HepG2 (cell line): ENCODE measurements at regions not wholly inside any gene's neighbourhood (a gene's known extent, or its start where the extent isn't known, plus 50 kb on each side); places are given as distances from the start of the nearest gene placed in this dataset.

ENCODE experiments used
- ATAC-seq: fragments of 200-7000 bp; cut with Tn5 transposase; 3 replicates; pipeline ENCODE4 v1.9.1; 2020; ENCODE audit warnings: mild to moderate bottlenecking, moderate library complexity
- BruUV-seq: library from RNA; stranded (reverse); fragments of 400-500 nt; replicated peaks from 2 replicates; lab custom pipeline; 2021; lab: Mats Ljungman, UMichigan
- CTCF ChIA-PET: fragments of 300-600 bp; formaldehyde crosslinking; extraction: SDS; loops from one replicate; lab custom pipeline; 2021; ENCODE audit warnings: low total read pairs, inconsistent platforms, low intra/inter-chr PET ratio; lab: Yijun Ruan, JAX
- POLR2A ChIA-PET: fragments of 350-600 bp; sonication (Branson Sonifier 250); formaldehyde crosslinking; loops from one replicate; lab custom pipeline; 2020; ENCODE audit warnings: antibody characterized with exemption, inconsistent platforms; lab: Yijun Ruan, JAX
- DNase-seq: peaks from one replicate; pipeline ENCODE4 v3.0.0-alpha.2; 2015; ENCODE audit warnings: low spot score
- FAIRE-seq: peaks from 3 replicates; lab custom pipeline; 2011; peaks lifted over from hg19 to GRCh38; lab: Jason Lieb, UNC
- H2AFZ ChIP-seq: one replicate; pipeline ENCODE4 v1.6.1; 2011; ENCODE audit warnings: low read length, inconsistent platforms
- H3K27ac ChIP-seq: fragments of 300-600 bp; 3 replicates; pipeline ENCODE4 v1.8.0; 2011; ENCODE audit warnings: mixed run types, mild to moderate bottlenecking, mixed read lengths, low read length, inconsistent platforms; ENCODE audit not compliant: insufficient read depth; ENCODE audit errors: extremely low read length
- H3K27me3 ChIP-seq, 2 experiments: fragments of 200-600 bp in 1 of 2; 2 replicates in 1 of 2; 3 replicates in 1 of 2; pipeline versions ENCODE4 v1.6.0 to v1.8.0; 2011; ENCODE audit warnings: low read length in 2 of 2, mild to moderate bottlenecking in 2 of 2, moderate library complexity in 2 of 2, inconsistent platforms in 1 of 2; ENCODE audit not compliant: insufficient read depth in 2 of 2, control insufficient read depth in 1 of 2
- H3K36me3 ChIP-seq, 2 experiments: fragments of 200-600 bp in 1 of 2; replicated peaks in 1 of 2; 2 replicates in 1 of 2; 3 replicates in 1 of 2; pipeline versions ENCODE4 v1.5.1 to v1.8.0; 2011; ENCODE audit warnings: low read length in 2 of 2, inconsistent platforms in 1 of 2; ENCODE audit not compliant: insufficient read depth in 2 of 2, control insufficient read depth in 1 of 2
- H3K4me1 ChIP-seq: 2 replicates; pipeline ENCODE4 v1.5.1; 2012; ENCODE audit warnings: low read length, inconsistent platforms; ENCODE audit not compliant: insufficient read depth
- H3K4me2 ChIP-seq: 2 replicates; pipeline ENCODE4 v1.6.0; 2011; ENCODE audit warnings: low read depth, low read length, inconsistent platforms
- H3K4me3 ChIP-seq, 3 experiments: fragments of 200-600 bp in 1 of 3; sonication (generic), shearing (Covaris generic) in 1 of 3; replicated peaks in 1 of 3; 2 replicates each; pipeline ENCODE4 v1.5.1; 2011 to 2016; ENCODE audit warnings: low read length in 3 of 3, inconsistent platforms in 2 of 3, low read depth in 2 of 3, mild to moderate bottlenecking in 2 of 3, control low read depth in 1 of 3, mixed read lengths in 1 of 3; ENCODE audit not compliant: insufficient read depth in 1 of 3
- H3K79me2 ChIP-seq: one replicate; pipeline ENCODE4 v1.6.1; 2011; ENCODE audit warnings: low read length, inconsistent platforms; ENCODE audit not compliant: insufficient read depth
- H3K9ac ChIP-seq: 2 replicates; pipeline ENCODE4 v1.6.0; 2011; ENCODE audit warnings: mild to moderate bottlenecking, low read depth, low read length, inconsistent platforms; ENCODE audit not compliant: insufficient read depth
- H3K9me3 ChIP-seq: 2 replicates; pipeline ENCODE4 v1.5.1; 2012; ENCODE audit warnings: mild to moderate bottlenecking, low read length
- H4K20me1 ChIP-seq: 2 replicates; pipeline ENCODE4 v1.6.0; 2011; ENCODE audit warnings: inconsistent platforms, mild to moderate bottlenecking, low read length, moderate library complexity; ENCODE audit not compliant: insufficient read depth
- ASH2L ChIP-seq: fragments of 300-600, 200-600 bp; sonication (generic); IDR thresholded peaks from 2 replicates; pipeline ENCODE4 v1.7.0; 2017; ENCODE audit warnings: low read depth, mild to moderate bottlenecking, moderate library complexity, mixed read lengths, low read length; ENCODE audit not compliant: insufficient read length
- CEBPB ChIP-seq: IDR thresholded peaks from 2 replicates; pipeline ENCODE4 v1.6.1; 2011; ENCODE audit warnings: low read depth, low read length, improper control_type of control experiment, borderline replicate concordance
- KMT2A ChIP-seq: sonication (generic); formaldehyde crosslinking; IDR thresholded peaks from 2 replicates; pipeline ENCODE4 v1.4.0; 2020; ENCODE audit warnings: missing genetic modification reagents
- MTA1 ChIP-seq: sonication (generic); formaldehyde crosslinking; IDR thresholded peaks from 2 replicates; pipeline ENCODE4 v1.4.0; 2020; ENCODE audit warnings: missing genetic modification reagents, mild to moderate bottlenecking, borderline replicate concordance
- PLSCR1 ChIP-seq: sonication (generic); formaldehyde crosslinking; IDR thresholded peaks from 2 replicates; pipeline ENCODE4 v1.5.0; 2020; ENCODE audit warnings: missing genetic modification reagents, mild to moderate bottlenecking, borderline replicate concordance
- SCMH1 ChIP-seq: sonication (generic); formaldehyde crosslinking; IDR thresholded peaks from 2 replicates; pipeline ENCODE4 v1.9.0; 2021; ENCODE audit warnings: missing genetic modification reagents, mild to moderate bottlenecking, borderline replicate concordance
- STAT6 ChIP-seq: sonication (generic); formaldehyde crosslinking; IDR thresholded peaks from 2 replicates; pipeline ENCODE4 v1.4.0; 2020; ENCODE audit warnings: missing genetic modification reagents, mild to moderate bottlenecking, borderline replicate concordance
- SUZ12 ChIP-seq: fragments of 150-350 bp; IDR thresholded peaks from 2 replicates; pipeline ENCODE4 v1.6.1; 2014; ENCODE audit warnings: low read depth, low read length
- TFAP4 ChIP-seq: sonication (generic); IDR thresholded peaks from 2 replicates; pipeline ENCODE4 v1.6.1; 2016; ENCODE audit warnings: low read depth, borderline replicate concordance
- ZBTB34 ChIP-seq: sonication (generic); formaldehyde crosslinking; IDR thresholded peaks from 2 replicates; pipeline ENCODE4 v1.8.0; 2022; ENCODE audit warnings: mild to moderate bottlenecking, missing genetic modification reagents
- ZBTB42 ChIP-seq: sonication (generic); formaldehyde crosslinking; IDR thresholded peaks from 2 replicates; pipeline ENCODE4 v1.5.0; 2020; ENCODE audit warnings: mild to moderate bottlenecking, missing genetic modification reagents
- ZNF367 ChIP-seq: sonication (generic); formaldehyde crosslinking; IDR thresholded peaks from 2 replicates; pipeline ENCODE4 v1.4.0; 2020; ENCODE audit warnings: missing genetic modification reagents, borderline replicate concordance
- ZNF619 ChIP-seq: sonication (generic); formaldehyde crosslinking; IDR thresholded peaks from 2 replicates; pipeline ENCODE4 v1.4.0; 2020; ENCODE audit warnings: mild to moderate bottlenecking, missing genetic modification reagents
- ZNF775 ChIP-seq: sonication (generic); formaldehyde crosslinking; IDR thresholded peaks from 2 replicates; pipeline ENCODE4 v1.4.0; 2020; ENCODE audit warnings: missing genetic modification reagents, mild to moderate bottlenecking, moderate library complexity, borderline replicate concordance
- WGBS: methylation state at CpG from one replicate; pipeline ENCODE4 v1.1.6; 2017; ENCODE audit warnings: low lambda C conversion rate; 5-methylcytosine and 5-hydroxymethylcytosine counted together
- in situ Hi-C: cut with HindIII; loops from 2 replicates; pipeline ENCODE4 v1.10.0; 2017; ENCODE audit warnings: low pct_unique_long_range_greater_than_20kb; ENCODE audit not compliant: extremely low pct_ligation_motif_present
- intact Hi-C: fragments of 100-400 bp; cut with micrococcal nuclease; formaldehyde crosslinking; loops from one replicate; pipeline ENCODE4 v1.10.0; 2022; ENCODE audit not compliant: unreplicated experiment

GRCh38 chr10:108404155-108404554, 1239.6 kb upstream of the SORCS1 start:
- Histone ChIP-seq H2AFZ (no peak overlapping the region), H4K20me1 (no peaks in the 10 kb centered on the region), H3K9me3 (peaks cover 80% of the 10 kb centered on the region), H3K4me2 (no peak overlapping the region), H3K27me3 (no peaks in the 10 kb centered on the region), H3K4me1 (no peaks in the 10 kb centered on the region), H3K79me2 (no peaks in the 10 kb centered on the region), H3K9ac (no peak overlapping the region), H3K36me3 (no peaks in the 10 kb centered on the region), H3K27ac (no peak overlapping the region), H3K4me3 (no peak overlapping the region)
- POLR2A ChIA-PET: no interaction called here
- DNase-seq (no peak), ATAC-seq (no peak), FAIRE-seq (no peak)
- intact Hi-C loops: no loop called here
- BruUV-seq: no TSS peak
- CTCF ChIA-PET: no interaction called here
- 54% methylated on average over 1 of the region's 1 CpG for WGBS
- in situ Hi-C loops: no loop called here
- TF ChIP-seq CEBPB (peak; percentile 55; the same call in 1 of the 2 replicates), ZBTB42 (CRISPR knock-in tag) (no peak), ZNF367 (no peak)

GRCh38 chr10:108399465-108399864, 1235.0 kb upstream of the SORCS1 start:
- no peak for DNase-seq
- H3K27me3 ChIP-seq: no peaks in the 10 kb centered on the region; a peak in 1 of 5 replicates
- no peaks in the 10 kb centered on the region for H4K20me1 ChIP-seq
- no peaks in the 10 kb centered on the region for H3K4me1 ChIP-seq
- no peak for FAIRE-seq
- H3K79me2 ChIP-seq: no peaks in the 10 kb centered on the region
- ChIA-PET POLR2A (no interaction called here), CTCF (no interaction called here)
- H3K4me3 ChIP-seq: no peak overlapping the region
- intact Hi-C loops (no loop called here), in situ Hi-C loops (no loop called here)
- no peak overlapping the region for H2AFZ ChIP-seq
- no peak overlapping the region for H3K27ac ChIP-seq
- no TSS peak for BruUV-seq
- 63% methylated on average over 4 of the region's 4 CpGs for WGBS
- no peak overlapping the region for H3K9ac ChIP-seq
- no peaks in the 10 kb centered on the region for H3K36me3 ChIP-seq
- peaks cover 85% of the 10 kb centered on the region for H3K9me3 ChIP-seq
- ATAC-seq: no peak
- no peak overlapping the region for H3K4me2 ChIP-seq
- TF ChIP-seq PLSCR1 (CRISPR knock-in tag) (no peak), ZNF619 (no peak), ZBTB34 (CRISPR knock-in tag) (no peak), TFAP4 (no peak), KMT2A (CRISPR knock-in tag) (no peak), ZNF775 (CRISPR knock-in tag) (no peak), MTA1 (no peak), SCMH1 (CRISPR knock-in tag) (no peak), SUZ12 (no peak), STAT6 (CRISPR knock-in tag) (no peak), ASH2L (no peak)
